ENCODE measurements at regions not wholly inside any gene's neighbourhood (a gene's known extent, or its start where the extent isn't known, plus 50 kb on each side); places are given as distances from the start of the nearest gene placed in this dataset.
A peak's percentile ranks its signal among the peaks of the same experiment; 100 is the strongest.

GRCh38 chr7:69162931-69163670, 435.2 kb upstream of the AUTS2 start:
- no peak for TF ChIP-seq EZH2 (IDR thresholded peaks at IDR 0.05; ENCODE audit: insufficient read depth, low read length)
- TF ChIP-seq, protein P1, sequence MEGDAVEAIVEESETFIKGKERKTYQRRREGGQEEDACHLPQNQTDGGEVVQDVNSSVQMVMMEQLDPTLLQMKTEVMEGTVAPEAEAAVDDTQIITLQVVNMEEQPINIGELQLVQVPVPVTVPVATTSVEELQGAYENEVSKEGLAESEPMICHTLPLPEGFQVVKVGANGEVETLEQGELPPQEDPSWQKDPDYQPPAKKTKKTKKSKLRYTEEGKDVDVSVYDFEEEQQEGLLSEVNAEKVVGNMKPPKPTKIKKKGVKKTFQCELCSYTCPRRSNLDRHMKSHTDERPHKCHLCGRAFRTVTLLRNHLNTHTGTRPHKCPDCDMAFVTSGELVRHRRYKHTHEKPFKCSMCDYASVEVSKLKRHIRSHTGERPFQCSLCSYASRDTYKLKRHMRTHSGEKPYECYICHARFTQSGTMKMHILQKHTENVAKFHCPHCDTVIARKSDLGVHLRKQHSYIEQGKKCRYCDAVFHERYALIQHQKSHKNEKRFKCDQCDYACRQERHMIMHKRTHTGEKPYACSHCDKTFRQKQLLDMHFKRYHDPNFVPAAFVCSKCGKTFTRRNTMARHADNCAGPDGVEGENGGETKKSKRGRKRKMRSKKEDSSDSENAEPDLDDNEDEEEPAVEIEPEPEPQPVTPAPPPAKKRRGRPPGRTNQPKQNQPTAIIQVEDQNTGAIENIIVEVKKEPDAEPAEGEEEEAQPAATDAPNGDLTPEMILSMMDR (IDR thresholded peaks at IDR 0.05; ENCODE audit: insufficient read depth, low read depth, low read length) = no peak
- Histone ChIP-seq H3K4me1 (ENCODE audit: insufficient read depth, low read length) (no peaks in the 10 kb centered on the region), H3K4me3 (ENCODE audit: insufficient read depth, low read depth, low read length) (no peak overlapping the region), H3K9ac (ENCODE audit: low read length) (no peak overlapping the region), H3K4me2 (ENCODE audit: low read length) (no peak overlapping the region), H3K27me3 (ENCODE audit: insufficient read depth, low read length) (no peaks in the 10 kb centered on the region), H3K36me3 (ENCODE audit: insufficient read depth, low read length) (no peaks in the 10 kb centered on the region), H4K20me1 (ENCODE audit: insufficient read depth, low read length) (no peaks in the 10 kb centered on the region), H3K9me3 (ENCODE audit: insufficient read depth, low read depth, low read length) (no peaks in the 10 kb centered on the region), H3K79me2 (ENCODE audit: insufficient read depth, low read length) (no peaks in the 10 kb centered on the region), H3K27ac (ENCODE audit: low read depth, low read length) (no peak overlapping the region), H2AFZ (ENCODE audit: low read depth, low read length) (no peak overlapping the region)
- Mint-ChIP-seq H3K27ac (ENCODE audit: unreplicated experiment) (no peak overlapping the region), H3K4me3 (ENCODE audit: unreplicated experiment) (no peak overlapping the region), H3K27me3 (ENCODE audit: low read depth, unreplicated experiment) (no peaks in the 10 kb centered on the region), H3K4me1 (ENCODE audit: low read depth, unreplicated experiment) (no peaks in the 10 kb centered on the region), H3K9me3 (ENCODE audit: unreplicated experiment) (peaks cover 2% of the 10 kb centered on the region), H3K36me3 (ENCODE audit: low read depth, unreplicated experiment) (no peaks in the 10 kb centered on the region)
- peak; percentile 86 for FAIRE-seq
- peak; percentile 78 for DNase-seq (ENCODE audit: low read depth)

DNA sequence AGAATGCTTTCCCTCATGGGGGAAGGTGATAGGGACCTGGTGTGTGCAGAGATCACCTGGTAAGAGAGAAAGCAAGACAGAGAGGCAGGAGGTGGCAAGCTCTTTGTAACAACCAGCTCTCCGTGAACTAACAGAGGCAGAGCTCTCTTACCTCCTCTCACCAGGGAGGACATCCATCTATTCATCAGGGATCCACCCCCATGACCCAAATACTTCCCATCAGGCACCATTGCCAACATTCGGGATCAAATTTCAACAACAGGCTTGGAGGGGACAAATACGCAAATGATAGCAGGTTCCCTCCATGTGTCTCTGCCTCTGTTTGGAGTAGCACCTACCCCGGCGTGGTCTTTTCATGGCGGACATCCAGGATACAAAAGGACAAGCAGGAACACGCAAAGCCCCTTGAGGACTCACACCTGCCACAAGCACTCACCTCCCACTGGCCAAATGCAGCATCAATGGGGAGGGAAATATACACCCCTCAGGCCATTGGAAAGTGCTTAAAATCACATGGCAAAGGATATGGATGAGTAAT, 431.2 kb upstream of the AUTS2 start:
- Histone ChIP-seq H4K20me1 (ENCODE audit: insufficient read depth, low read length) (no peaks in the 10 kb centered on the region), H3K9ac (ENCODE audit: low read length) (no peak overlapping the region), H3K27me3 (ENCODE audit: insufficient read depth, low read length) (no peaks in the 10 kb centered on the region), H3K4me3 (ENCODE audit: insufficient read depth, low read depth, low read length) (no peak overlapping the region), H3K4me1 (ENCODE audit: insufficient read depth, low read length) (no peaks in the 10 kb centered on the region), H3K36me3 (ENCODE audit: insufficient read depth, low read length) (no peaks in the 10 kb centered on the region), H3K27ac (ENCODE audit: low read depth, low read length) (no peak overlapping the region), H2AFZ (ENCODE audit: low read depth, low read length) (no peak overlapping the region), H3K9me3 (ENCODE audit: insufficient read depth, low read depth, low read length) (no peaks in the 10 kb centered on the region), H3K79me2 (ENCODE audit: insufficient read depth, low read length) (no peaks in the 10 kb centered on the region), H3K4me2 (ENCODE audit: low read length) (no peak overlapping the region)
- no peak for TF ChIP-seq EZH2 (IDR thresholded peaks at IDR 0.05; ENCODE audit: insufficient read depth, low read length)
- TF ChIP-seq, protein P1 (IDR thresholded peaks at IDR 0.05; ENCODE audit: insufficient read depth, low read depth, low read length) = no peak
- Mint-ChIP-seq H3K4me1 (ENCODE audit: low read depth, unreplicated experiment) (no peaks in the 10 kb centered on the region), H3K4me3 (ENCODE audit: unreplicated experiment) (no peak overlapping the region), H3K9me3 (ENCODE audit: unreplicated experiment) (peaks cover 6% of the 10 kb centered on the region), H3K27ac (ENCODE audit: unreplicated experiment) (no peak overlapping the region), H3K27me3 (ENCODE audit: low read depth, unreplicated experiment) (no peaks in the 10 kb centered on the region), H3K36me3 (ENCODE audit: low read depth, unreplicated experiment) (no peaks in the 10 kb centered on the region)
- FAIRE-seq = no peak
- DNase-seq (ENCODE audit: low read depth) = no peak

DNA sequence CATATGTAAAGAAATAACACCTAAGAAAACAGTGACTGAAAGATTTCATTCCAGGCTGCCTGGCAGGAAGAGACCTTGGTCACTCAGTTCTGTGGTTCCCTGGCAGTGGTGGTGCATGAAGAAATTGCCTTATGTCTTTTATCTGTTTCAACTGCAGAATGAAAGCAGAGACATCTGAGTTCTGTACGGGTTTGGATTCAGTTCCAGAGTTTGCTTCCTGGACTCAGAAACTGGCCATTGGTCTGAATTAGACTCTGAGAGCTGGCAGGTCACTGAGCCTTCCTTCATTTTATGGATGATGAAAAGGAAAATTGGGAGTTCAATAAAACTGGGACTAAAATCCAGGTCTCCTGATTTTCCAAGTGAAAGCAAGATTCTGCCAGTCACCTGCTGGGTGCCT, 428.9 kb upstream of the AUTS2 start:
- H3K4me1 Mint-ChIP-seq (ENCODE audit: low read depth, unreplicated experiment) = no peaks in the 10 kb centered on the region
- TF ChIP-seq, protein P1 (IDR thresholded peaks at IDR 0.05; ENCODE audit: insufficient read depth, low read depth, low read length) = no peak
- TF ChIP-seq EZH2 (IDR thresholded peaks at IDR 0.05; ENCODE audit: insufficient read depth, low read length) = no peak

More for the DNA sequence above, 428.9 kb upstream of the AUTS2 start:
- Histone ChIP-seq H3K79me2 (ENCODE audit: insufficient read depth, low read length) (no peaks in the 10 kb centered on the region), H4K20me1 (ENCODE audit: insufficient read depth, low read length) (no peaks in the 10 kb centered on the region), H3K27ac (ENCODE audit: low read depth, low read length) (no peak overlapping the region), H3K4me1 (ENCODE audit: insufficient read depth, low read length) (no peaks in the 10 kb centered on the region), H3K36me3 (ENCODE audit: insufficient read depth, low read length) (no peaks in the 10 kb centered on the region), H3K27me3 (ENCODE audit: insufficient read depth, low read length) (no peaks in the 10 kb centered on the region), H3K4me2 (ENCODE audit: low read length) (no peak overlapping the region), H3K9ac (ENCODE audit: low read length) (no peak overlapping the region), H2AFZ (ENCODE audit: low read depth, low read length) (no peak overlapping the region), H3K9me3 (ENCODE audit: insufficient read depth, low read depth, low read length) (no peaks in the 10 kb centered on the region), H3K4me3 (ENCODE audit: insufficient read depth, low read depth, low read length) (no peak overlapping the region)
- no peak overlapping the region for H3K4me3 Mint-ChIP-seq (ENCODE audit: unreplicated experiment)
- H3K27ac Mint-ChIP-seq (ENCODE audit: unreplicated experiment) = no peak overlapping the region
- peaks cover 8% of the 10 kb centered on the region for H3K9me3 Mint-ChIP-seq (ENCODE audit: unreplicated experiment)
- H3K27me3 Mint-ChIP-seq (ENCODE audit: low read depth, unreplicated experiment) = no peaks in the 10 kb centered on the region
- no peak for FAIRE-seq
- no peak for DNase-seq (ENCODE audit: low read depth)
- H3K36me3 Mint-ChIP-seq (ENCODE audit: low read depth, unreplicated experiment) = no peaks in the 10 kb centered on the region

Measured in astrocyte (in vitro differentiated cells and primary cell).